ENCODE measurements at regions not wholly inside any gene's neighbourhood (a gene's known extent, or its start where the extent isn't known, plus 50 kb on each side); places are given as distances from the start of the nearest gene placed in this dataset.

DNA sequence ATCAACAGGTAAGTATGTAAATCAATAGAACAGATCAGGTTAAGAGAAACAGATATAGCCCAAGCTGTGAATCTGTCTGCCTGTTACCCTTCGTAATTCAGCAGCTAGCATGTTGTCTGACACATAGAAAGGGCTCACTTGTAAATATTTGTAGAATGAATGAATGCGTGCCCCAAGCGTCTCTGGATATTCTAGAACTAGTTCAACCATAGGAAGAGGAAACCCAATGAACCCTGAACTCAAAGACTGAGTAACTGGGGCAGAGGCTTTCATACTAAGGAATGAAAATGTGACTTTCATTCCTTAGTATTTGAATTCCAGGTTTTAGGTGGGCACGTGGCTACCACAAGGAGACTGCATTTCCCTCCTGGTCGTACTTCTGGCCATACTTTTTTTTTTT is 60.1 kb upstream of the SMYD2 start:
- TF ChIP-seq, protein P1, sequence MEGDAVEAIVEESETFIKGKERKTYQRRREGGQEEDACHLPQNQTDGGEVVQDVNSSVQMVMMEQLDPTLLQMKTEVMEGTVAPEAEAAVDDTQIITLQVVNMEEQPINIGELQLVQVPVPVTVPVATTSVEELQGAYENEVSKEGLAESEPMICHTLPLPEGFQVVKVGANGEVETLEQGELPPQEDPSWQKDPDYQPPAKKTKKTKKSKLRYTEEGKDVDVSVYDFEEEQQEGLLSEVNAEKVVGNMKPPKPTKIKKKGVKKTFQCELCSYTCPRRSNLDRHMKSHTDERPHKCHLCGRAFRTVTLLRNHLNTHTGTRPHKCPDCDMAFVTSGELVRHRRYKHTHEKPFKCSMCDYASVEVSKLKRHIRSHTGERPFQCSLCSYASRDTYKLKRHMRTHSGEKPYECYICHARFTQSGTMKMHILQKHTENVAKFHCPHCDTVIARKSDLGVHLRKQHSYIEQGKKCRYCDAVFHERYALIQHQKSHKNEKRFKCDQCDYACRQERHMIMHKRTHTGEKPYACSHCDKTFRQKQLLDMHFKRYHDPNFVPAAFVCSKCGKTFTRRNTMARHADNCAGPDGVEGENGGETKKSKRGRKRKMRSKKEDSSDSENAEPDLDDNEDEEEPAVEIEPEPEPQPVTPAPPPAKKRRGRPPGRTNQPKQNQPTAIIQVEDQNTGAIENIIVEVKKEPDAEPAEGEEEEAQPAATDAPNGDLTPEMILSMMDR (IDR thresholded peaks at IDR 0.05; ENCODE audit: low read depth, low read length, poor library complexity, severe bottlenecking): no peak
- TF ChIP-seq EZH2phosphoT487 (IDR thresholded peaks at IDR 0.05; ENCODE audit: borderline replicate concordance, low read length): no peak

Data from DOHH2 (cell line).